ENCODE measurements at regions not wholly inside any gene's neighbourhood (a gene's known extent, or its start where the extent isn't known, plus 50 kb on each side); places are given as distances from the start of the nearest gene placed in this dataset.

DNA sequence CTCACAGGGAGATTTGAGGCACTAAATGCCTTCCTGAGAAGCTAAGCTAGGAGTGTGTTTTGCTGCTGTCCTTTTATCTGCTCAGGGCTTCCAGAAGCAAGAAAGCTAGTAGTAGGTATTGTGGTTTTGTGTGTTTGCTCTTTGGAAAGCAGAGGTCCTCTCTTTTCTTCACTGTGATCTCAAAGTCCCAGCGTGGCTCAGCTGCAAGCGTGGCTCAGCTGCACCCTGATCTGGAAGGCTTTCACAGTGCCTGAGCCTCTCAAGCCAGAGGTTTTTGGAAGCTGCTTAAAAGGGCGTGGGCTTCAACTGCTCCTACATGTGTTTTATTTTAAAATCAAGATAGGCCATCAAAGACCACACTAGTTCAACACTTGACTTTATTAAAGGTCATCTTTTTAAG, 337.4 kb upstream of the RGS6 start:
- DNase-seq (no peak), ATAC-seq (no peak)
- Histone ChIP-seq H3K9me3 (no peaks in the 10 kb centered on the region), H3K27me3 (no peaks in the 10 kb centered on the region), H3K4me3 (no peak overlapping the region), H3K27ac (no peak overlapping the region), H3K36me3 (replicated peaks in 1 of 2; ENCODE audit: insufficient read depth in 1 of 2, low read depth in 2 of 2) (no peaks in the 10 kb centered on the region), H3K4me1 (peaks cover 8% of the 10 kb centered on the region)
- WGBS, 2 donors = 83 to 92% methylated on average over 3 of the region's 3 CpGs
- TF ChIP-seq CTCF (IDR thresholded peaks at IDR 0.05) (no peak), POLR2A (IDR thresholded peaks at IDR 0.05) (no peak)
- intact Hi-C loops (cut with DNase I) = no loop called here

DNA sequence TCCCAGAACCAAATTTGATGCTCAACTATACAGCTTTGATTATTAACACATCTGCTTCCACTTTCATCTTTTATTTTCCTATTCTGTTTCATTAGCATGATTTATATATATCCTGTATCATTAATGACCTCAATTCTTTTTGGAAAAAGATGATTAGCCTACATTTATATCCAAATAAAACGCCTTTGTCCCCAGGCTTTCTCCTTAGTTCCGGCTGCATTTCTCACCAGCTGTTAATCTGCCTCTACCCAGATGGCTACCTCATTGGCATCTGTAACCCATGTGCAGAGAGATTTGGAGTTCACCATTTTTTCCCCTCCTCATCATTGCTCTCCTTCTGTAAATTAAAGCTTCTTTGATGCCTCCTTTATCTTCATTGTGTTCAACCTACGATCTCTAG, 336.8 kb upstream of the RGS6 start:
- no peak for DNase-seq

GRCh38 chr14:71597287-71597920, 334.8 kb upstream of the RGS6 start:
- ATAC-seq (no peak), DNase-seq (no peak)
- intact Hi-C loops (cut with DNase I) = no loop called here
- H3K4me3 ChIP-seq = no peak overlapping the region
- no peak for TF ChIP-seq POLR2A (IDR thresholded peaks at IDR 0.05)
- no peak for TF ChIP-seq CTCF (IDR thresholded peaks at IDR 0.05)
- H3K27me3 ChIP-seq = no peaks in the 10 kb centered on the region
- no peak overlapping the region for H3K27ac ChIP-seq
- no peaks in the 10 kb centered on the region for H3K9me3 ChIP-seq
- H3K36me3 ChIP-seq (replicated peaks in 1 of 2; ENCODE audit: insufficient read depth in 1 of 2, low read depth in 2 of 2) = no peaks in the 10 kb centered on the region
- WGBS, 2 donors = 80 to 83% methylated on average over 2 of the region's 2 CpGs
- H3K4me1 ChIP-seq = peaks cover 2% of the 10 kb centered on the region

More for the DNA sequence above, 336.8 kb upstream of the RGS6 start:
- no peak overlapping the region for H3K4me3 ChIP-seq
- 88 to 93% methylated on average over 3 of the region's 3 CpGs for WGBS, 2 donors
- TF ChIP-seq POLR2A (IDR thresholded peaks at IDR 0.05) (no peak), CTCF (IDR thresholded peaks at IDR 0.05) (no peak)
- no peaks in the 10 kb centered on the region for H3K9me3 ChIP-seq
- no peak for ATAC-seq
- H3K27ac ChIP-seq = no peak overlapping the region
- peaks cover 8% of the 10 kb centered on the region for H3K4me1 ChIP-seq
- no peaks in the 10 kb centered on the region for H3K27me3 ChIP-seq
- intact Hi-C loops (cut with DNase I) = no loop called here
- H3K36me3 ChIP-seq (replicated peaks in 1 of 2; ENCODE audit: insufficient read depth in 1 of 2, low read depth in 2 of 2) = no peaks in the 10 kb centered on the region

DNA sequence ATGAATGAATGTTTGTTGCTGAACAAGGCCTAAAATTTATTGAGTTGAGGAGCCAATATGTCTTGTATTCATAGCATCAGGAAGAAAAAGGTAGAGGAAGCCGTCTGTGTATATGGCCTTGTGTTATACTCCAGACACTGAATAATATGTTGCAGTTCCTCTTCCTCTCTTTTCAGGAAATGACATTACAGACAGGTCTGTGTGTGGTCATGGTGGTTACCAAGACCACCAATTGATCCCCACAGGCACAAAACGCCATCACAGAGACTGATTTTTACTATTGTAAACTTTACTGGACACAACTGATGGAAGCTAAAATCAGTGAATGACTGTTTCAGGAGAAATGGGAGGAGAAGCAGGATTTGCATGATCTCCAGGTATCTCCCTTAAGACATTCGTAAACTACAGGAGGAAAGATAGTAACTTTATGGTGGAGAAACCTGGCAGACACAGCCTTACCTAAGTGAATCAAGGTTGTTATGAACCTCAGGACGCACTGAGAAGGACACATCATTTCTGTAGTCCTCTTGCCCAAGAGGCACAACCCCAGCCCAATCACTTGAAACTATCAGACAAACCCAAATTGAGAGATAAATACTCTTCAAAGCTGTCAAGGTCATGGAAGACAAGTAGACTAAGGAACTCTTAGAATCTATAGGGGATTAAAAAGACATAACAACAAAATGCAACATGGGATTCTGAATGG, 334.1 kb upstream of the RGS6 start:
- H3K9me3 ChIP-seq = no peaks in the 10 kb centered on the region
- intact Hi-C loops (cut with DNase I) = no loop called here
- H3K36me3 ChIP-seq (replicated peaks in 1 of 2; ENCODE audit: insufficient read depth in 1 of 2, low read depth in 2 of 2) = no peaks in the 10 kb centered on the region
- no peak for ATAC-seq
- no peak overlapping the region for H3K27ac ChIP-seq
- no peak for TF ChIP-seq POLR2A (IDR thresholded peaks at IDR 0.05)
- no peak for TF ChIP-seq CTCF (IDR thresholded peaks at IDR 0.05)
- H3K27me3 ChIP-seq = no peaks in the 10 kb centered on the region
- H3K4me1 ChIP-seq = no peaks in the 10 kb centered on the region
- 86 to 88% methylated on average over 4 of the region's 4 CpGs for WGBS, 2 donors
- no peak for DNase-seq
- no peak overlapping the region for H3K4me3 ChIP-seq

GRCh38 chr14:71600309-71600708, 331.9 kb upstream of the RGS6 start:
- TF ChIP-seq POLR2A (IDR thresholded peaks at IDR 0.05) = no peak
- TF ChIP-seq CTCF (IDR thresholded peaks at IDR 0.05) = no peak
- no peak overlapping the region for H3K27ac ChIP-seq
- no peak for ATAC-seq
- WGBS, 2 donors = 95 to 98% methylated on average over 2 of the region's 2 CpGs
- H3K9me3 ChIP-seq = no peaks in the 10 kb centered on the region
- no peak for DNase-seq
- no peaks in the 10 kb centered on the region for H3K4me1 ChIP-seq
- no peak overlapping the region for H3K4me3 ChIP-seq
- intact Hi-C loops (cut with DNase I) = no loop called here
- no peaks in the 10 kb centered on the region for H3K36me3 ChIP-seq (replicated peaks in 1 of 2; ENCODE audit: insufficient read depth in 1 of 2, low read depth in 2 of 2)
- H3K27me3 ChIP-seq = no peaks in the 10 kb centered on the region

Data from body of pancreas (tissue), 4 donors.